ENCODE measurements at regions not wholly inside any gene's neighbourhood (a gene's known extent, or its start where the extent isn't known, plus 50 kb on each side); places are given as distances from the start of the nearest gene placed in this dataset.

DNA sequence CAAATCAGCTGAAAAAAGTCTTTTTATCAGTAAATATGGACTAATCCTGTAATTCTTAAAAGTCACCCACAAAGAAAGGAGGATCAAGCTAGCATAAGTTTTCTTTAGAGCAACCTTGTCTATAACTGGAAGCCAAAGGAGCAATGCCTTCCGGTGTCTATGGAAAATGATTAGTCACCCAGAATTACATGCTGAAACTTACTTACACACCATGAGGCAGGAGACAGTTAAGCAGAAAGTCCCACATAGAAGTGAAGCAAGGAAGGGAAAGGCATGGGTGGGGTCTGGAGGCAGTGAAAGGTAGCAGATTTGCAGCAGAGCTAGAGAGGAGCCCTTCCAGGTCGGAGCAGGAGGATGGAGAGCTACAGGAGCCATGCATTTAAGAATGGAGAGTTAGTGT, 153.7 kb upstream of the RIPOR2 start:
- TF ChIP-seq CBX2 (IDR thresholded peaks at IDR 0.05; ENCODE audit: borderline replicate concordance, low read depth) = no peak
- no peak for TF ChIP-seq USF2 (IDR thresholded peaks at IDR 0.05)
- TF ChIP-seq, protein P1, sequence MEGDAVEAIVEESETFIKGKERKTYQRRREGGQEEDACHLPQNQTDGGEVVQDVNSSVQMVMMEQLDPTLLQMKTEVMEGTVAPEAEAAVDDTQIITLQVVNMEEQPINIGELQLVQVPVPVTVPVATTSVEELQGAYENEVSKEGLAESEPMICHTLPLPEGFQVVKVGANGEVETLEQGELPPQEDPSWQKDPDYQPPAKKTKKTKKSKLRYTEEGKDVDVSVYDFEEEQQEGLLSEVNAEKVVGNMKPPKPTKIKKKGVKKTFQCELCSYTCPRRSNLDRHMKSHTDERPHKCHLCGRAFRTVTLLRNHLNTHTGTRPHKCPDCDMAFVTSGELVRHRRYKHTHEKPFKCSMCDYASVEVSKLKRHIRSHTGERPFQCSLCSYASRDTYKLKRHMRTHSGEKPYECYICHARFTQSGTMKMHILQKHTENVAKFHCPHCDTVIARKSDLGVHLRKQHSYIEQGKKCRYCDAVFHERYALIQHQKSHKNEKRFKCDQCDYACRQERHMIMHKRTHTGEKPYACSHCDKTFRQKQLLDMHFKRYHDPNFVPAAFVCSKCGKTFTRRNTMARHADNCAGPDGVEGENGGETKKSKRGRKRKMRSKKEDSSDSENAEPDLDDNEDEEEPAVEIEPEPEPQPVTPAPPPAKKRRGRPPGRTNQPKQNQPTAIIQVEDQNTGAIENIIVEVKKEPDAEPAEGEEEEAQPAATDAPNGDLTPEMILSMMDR (IDR thresholded peaks at IDR 0.05) = no peak
- no peak for TF ChIP-seq SMC3 (IDR thresholded peaks at IDR 0.05)
- no peak for TF ChIP-seq MAX (IDR thresholded peaks at IDR 0.05)
- TF ChIP-seq POLR2A (IDR thresholded peaks at IDR 0.05; ENCODE audit: low read length) = no peak
- no peak for TF ChIP-seq POLR2AphosphoS2 (conservative IDR thresholded peaks at IDR 0.05; ENCODE audit: low read length)
- no peak for TF ChIP-seq CHD2 (IDR thresholded peaks at IDR 0.05; ENCODE audit: low read length, partially characterized antibody)
- TF ChIP-seq RNF2 (IDR thresholded peaks at IDR 0.05; ENCODE audit: borderline replicate concordance, low read depth) = no peak
- TF ChIP-seq RCOR1 (IDR thresholded peaks at IDR 0.05; ENCODE audit: low read depth, low read length) = no peak
- TF ChIP-seq, protein P2, sequence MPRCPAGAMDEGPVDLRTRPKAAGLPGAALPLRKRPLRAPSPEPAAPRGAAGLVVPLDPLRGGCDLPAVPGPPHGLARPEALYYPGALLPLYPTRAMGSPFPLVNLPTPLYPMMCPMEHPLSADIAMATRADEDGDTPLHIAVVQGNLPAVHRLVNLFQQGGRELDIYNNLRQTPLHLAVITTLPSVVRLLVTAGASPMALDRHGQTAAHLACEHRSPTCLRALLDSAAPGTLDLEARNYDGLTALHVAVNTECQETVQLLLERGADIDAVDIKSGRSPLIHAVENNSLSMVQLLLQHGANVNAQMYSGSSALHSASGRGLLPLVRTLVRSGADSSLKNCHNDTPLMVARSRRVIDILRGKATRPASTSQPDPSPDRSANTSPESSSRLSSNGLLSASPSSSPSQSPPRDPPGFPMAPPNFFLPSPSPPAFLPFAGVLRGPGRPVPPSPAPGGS (IDR thresholded peaks at IDR 0.05) = no peak
- TF ChIP-seq REST (IDR thresholded peaks at IDR 0.05) = no peak
- TF ChIP-seq CBX8 (IDR thresholded peaks at IDR 0.05) = no peak
- TF ChIP-seq JUN (IDR thresholded peaks at IDR 0.05) = no peak
